DMS153 treated with DMSO at 0.1 percent for 48 hours (cell line): ENCODE measurements at regions not wholly inside any gene's neighbourhood (a gene's known extent, or its start where the extent isn't known, plus 50 kb on each side); places are given as distances from the start of the nearest gene placed in this dataset.

Experiments used
- DNase-seq: peaks from one replicate; lab custom pipeline; 2025; ENCODE audit not compliant: unreplicated experiment; lab: John Stamatoyannopoulos, UW

- DNase-seq, result no peak
Measured at GRCh38 chr1:79325705-79326104, 319.2 kb upstream of the ADGRL4 start.

DNA sequence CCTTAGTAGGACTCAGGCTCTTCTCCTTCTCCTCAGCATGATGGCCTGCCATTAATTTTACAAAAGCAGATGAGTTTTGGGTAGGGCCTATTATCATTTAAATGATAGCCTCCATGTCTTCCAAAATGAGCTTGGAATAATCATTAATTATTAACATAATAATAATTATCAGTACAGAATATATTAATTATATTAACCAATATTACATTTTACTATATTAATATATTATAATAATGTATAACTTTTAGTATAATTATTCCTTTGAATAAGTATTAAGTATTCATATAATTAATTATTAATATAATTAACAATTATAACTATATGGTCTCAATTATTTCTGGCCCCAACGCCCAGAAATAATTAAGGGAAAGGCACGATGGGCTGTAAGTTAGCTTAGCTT, 318.6 kb upstream of the ADGRL4 start:
- no peak for DNase-seq

DNA sequence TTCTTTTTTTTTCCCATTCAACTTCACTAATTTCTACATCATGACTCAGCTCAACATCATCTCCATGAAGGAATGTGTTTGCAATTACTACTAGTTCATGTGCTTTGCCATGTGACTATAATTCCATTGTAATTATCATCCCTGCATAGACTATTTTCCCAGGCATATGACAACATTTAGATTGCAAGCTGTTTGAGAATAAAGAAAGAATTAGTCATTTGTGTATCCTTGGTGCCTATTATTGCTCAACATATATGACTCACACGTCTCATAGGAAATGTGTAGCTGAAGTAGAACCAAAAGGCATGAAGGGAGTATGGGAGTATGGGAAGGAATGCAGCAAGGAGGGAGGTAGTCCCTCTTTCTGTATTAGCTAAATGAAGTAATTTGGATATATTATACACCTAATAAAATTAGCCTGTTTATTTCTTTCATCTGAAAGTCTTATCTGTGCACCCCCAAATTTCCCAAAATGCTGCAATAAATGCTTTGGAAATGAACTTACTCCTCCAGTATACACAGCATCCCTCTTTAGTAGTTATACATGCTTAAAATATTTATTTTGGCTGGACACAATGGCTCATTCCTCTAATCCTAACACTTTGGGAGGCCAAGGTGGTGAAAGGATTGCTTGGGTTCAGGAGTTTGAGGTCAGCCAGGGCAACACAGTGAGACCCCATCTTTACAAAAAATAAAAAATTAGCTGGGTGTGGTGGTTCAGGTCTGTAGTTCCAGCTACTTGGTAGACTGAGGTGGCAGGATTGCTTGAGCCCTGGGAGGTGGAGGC, 316.9 kb upstream of the ADGRL4 start:
- DNase-seq, result no peak

- no peak for DNase-seq
Measured at GRCh38 chr1:79322511-79323027, 316.0 kb upstream of the ADGRL4 start.

DNA sequence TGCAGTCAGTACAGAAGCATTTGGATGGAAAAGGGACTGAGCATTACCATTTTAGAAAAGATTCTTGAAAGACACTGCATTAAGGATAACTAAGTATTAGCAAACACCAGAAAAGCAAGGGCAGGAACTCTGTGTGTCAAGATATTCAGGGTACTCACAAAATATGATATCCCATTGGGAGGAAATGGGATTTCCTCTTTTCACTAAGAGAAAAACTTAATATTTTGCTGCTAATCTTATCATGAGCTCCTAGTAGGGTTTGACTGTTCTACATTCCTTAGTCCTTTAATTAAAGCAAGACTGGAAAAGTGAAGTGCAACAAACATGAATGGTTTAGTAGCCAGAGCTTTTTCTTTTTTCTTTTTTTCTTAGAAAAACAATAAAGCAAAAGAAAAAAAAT, 305.9 kb upstream of the ADGRL4 start:
- no peak for DNase-seq

DNA sequence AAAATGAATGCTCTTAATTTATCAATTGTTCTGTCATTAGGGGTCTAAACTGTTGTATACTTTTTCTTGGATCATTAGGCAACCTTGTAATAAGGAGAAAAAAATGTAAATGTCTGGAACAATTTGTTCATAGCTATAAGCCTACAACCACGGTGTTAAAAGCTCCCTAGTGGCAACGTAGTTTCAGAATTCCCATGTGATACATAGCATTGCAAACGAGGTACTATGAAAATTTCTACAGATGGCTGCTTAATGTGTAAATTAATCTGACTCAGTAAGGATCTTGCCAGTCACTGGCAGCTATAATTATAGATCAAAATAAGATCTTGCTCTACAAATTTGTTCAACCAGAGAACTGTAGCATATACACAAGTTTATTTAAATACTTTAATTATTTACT, 304.1 kb upstream of the ADGRL4 start:
- no peak for DNase-seq

DNA sequence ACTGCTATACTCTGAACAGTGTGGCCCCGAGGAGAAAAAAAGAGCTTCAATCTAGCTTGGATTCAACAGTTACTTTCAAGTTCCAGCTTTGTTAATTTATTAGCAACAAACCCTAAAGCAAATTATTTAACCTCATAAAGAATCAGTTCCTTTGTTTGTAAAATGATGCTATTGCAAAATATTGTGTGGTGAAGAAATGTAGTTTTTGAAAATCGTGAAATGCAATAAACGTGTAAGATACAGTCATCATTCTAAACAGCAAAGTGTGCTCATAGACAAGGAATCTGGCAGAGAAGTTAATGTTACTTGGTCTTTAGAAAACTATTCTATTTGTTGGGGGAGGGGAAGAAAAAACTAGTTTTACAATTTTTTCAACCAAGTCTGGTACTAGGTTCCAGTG, 297.6 kb upstream of the ADGRL4 start:
- DNase-seq, result no peak

- DNase-seq, result no peak
Measured at GRCh38 chr1:79303040-79303439, 296.5 kb upstream of the ADGRL4 start.

GRCh38 chr1:79302380-79302930, 295.9 kb upstream of the ADGRL4 start:
- no peak for DNase-seq

DNA sequence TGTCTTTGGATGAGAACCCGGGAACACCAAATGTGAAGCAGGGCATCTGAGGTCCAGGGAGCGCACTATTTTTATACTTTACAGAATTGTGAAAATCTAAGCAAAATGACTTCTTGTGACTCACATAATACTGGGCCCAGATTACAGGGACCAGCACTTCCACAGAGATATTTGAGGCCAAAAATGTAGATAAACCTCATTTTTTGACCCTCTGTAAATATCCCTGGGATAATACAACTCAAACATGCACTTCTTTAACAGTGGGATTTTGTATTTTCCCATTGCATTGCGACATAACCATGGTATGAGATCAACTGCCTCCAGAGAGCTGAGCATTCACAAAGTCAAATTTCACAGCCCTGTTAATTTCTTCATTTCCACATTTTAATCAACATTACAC, 289.4 kb upstream of the ADGRL4 start:
- no peak for DNase-seq

GRCh38 chr1:79293611-79294010, 287.1 kb upstream of the ADGRL4 start:
- DNase-seq, result no peak

GRCh38 chr1:79290927-79291474, 284.5 kb upstream of the ADGRL4 start:
- no peak for DNase-seq

DNA sequence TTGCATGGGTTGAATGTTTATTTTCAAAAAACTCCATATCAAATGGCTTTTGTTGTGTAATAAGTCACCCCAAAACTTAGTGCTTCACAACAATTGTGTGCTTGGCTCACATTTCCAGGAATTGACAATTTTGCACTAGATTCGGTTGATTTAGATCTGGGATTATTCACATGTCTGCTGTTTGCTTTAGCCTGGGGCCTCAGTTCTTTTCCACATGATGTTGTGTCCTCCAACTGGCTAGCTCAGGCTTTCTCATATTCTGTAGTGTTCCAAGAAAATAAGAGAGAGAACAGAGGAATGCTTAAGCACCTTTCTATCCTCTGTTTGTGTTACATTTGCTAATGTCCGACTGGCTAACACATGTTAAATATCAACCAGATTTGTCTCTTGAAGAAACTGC, 281.5 kb upstream of the ADGRL4 start:
- DNase-seq, result no peak

GRCh38 chr1:79285667-79286066, 279.1 kb upstream of the ADGRL4 start:
- no peak for DNase-seq

GRCh38 chr1:79283451-79283850, 276.9 kb upstream of the ADGRL4 start:
- DNase-seq, result no peak

GRCh38 chr1:79281442-79281841, 274.9 kb upstream of the ADGRL4 start:
- DNase-seq, result no peak

- DNase-seq, result no peak
Measured at GRCh38 chr1:79271759-79272158, 265.2 kb upstream of the ADGRL4 start.

DNA sequence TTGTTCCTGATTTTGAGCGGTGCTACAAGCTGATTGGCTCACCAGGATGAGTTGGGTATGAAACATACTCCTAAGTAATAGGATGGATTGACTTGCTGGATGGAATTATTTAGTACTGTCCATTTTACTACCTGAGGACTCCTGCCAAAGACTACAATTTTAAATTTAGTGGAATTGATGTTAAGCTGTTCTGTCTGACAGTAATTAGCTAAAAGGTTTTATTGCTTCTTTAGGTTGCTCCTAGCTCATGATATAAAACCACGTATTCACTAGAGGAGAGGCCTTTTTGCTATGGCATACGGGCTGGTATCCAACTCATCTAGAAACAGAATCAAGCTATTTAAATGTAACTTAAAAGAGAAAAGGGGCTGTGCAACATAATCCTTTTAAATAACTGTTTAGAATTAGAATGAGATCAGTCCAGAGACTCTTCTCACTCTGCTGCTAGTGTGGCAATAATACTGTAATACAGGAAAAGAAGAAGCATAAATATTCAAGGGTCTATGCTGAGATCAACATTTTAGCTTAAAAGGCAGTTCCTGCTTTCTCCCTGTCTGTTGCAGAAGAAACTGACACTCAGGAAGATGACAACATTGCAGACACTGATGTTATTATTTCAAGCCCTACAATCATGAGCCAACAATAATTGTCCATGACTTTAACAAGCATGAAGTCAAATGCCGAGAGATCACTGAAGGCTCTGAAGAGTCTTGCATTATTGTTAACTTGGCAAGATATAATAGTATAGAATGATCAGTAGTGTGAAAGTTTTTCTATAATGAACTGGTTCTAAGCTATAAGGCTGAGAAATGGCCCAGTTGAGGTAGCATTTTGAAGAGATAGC, 258.7 kb upstream of the ADGRL4 start:
- no peak for DNase-seq

GRCh38 chr1:79264285-79264684, 257.8 kb upstream of the ADGRL4 start:
- DNase-seq, result no peak

GRCh38 chr1:79262745-79263258, 256.3 kb upstream of the ADGRL4 start:
- DNase-seq, result no peak
